OCI-LY1 (cell line): ENCODE measurements at regions not wholly inside any gene's neighbourhood (a gene's known extent, or its start where the extent isn't known, plus 50 kb on each side); places are given as distances from the start of the nearest gene placed in this dataset.

Experiments
- H2AFZ ChIP-seq: fragments of 200-600 bp; sonication (generic), shearing (Covaris generic); 2 replicates; pipeline ENCODE4 v1.6.0; 2014; ENCODE audit warnings: antibody characterized with exemption, mild to moderate bottlenecking, low read length
- H3F3A ChIP-seq: fragments of 200-600 bp; sonication (generic), shearing (Covaris generic); 2 replicates; pipeline ENCODE4 v1.6.0; 2014; ENCODE audit warnings: mild to moderate bottlenecking, antibody characterized with exemption, low read length, moderate library complexity; ENCODE audit not compliant: insufficient read depth
- H3K27ac ChIP-seq: fragments of 200-600 bp; sonication (generic); 2 replicates; pipeline ENCODE4 v1.5.1; 2014; ENCODE audit warnings: low read length, mixed run types, mild to moderate bottlenecking, low read depth; ENCODE audit not compliant: poor library complexity, severe bottlenecking
- H3K27me3 ChIP-seq: fragments of 200-600 bp; sonication (generic); 2 replicates; pipeline ENCODE4 v1.6.0; 2014; ENCODE audit warnings: antibody characterized with exemption, mild to moderate bottlenecking, low read length, moderate library complexity; ENCODE audit not compliant: insufficient read depth
- H3K36me3 ChIP-seq: fragments of 200-600 bp; sonication (generic); 2 replicates; pipeline ENCODE4 v1.6.1; 2014; ENCODE audit warnings: mild to moderate bottlenecking, antibody characterized with exemption, low read length, moderate library complexity, mixed read lengths; ENCODE audit not compliant: insufficient read depth
- H3K4me1 ChIP-seq: fragments of 200-600 bp; sonication (generic); 2 replicates; pipeline ENCODE4 v1.5.1; 2014; ENCODE audit warnings: mild to moderate bottlenecking, low read length, moderate library complexity; ENCODE audit not compliant: insufficient read depth, severe bottlenecking
- H3K4me2 ChIP-seq: fragments of 200-600 bp; sonication (generic), shearing (Covaris generic); 2 replicates; pipeline ENCODE4 v1.6.1; 2014; ENCODE audit warnings: low read length
- H3K4me3 ChIP-seq: fragments of 200-600 bp; sonication (generic); 2 replicates; pipeline ENCODE4 v1.5.1; 2014; ENCODE audit warnings: low read length, low read depth, mild to moderate bottlenecking, mixed read lengths; ENCODE audit not compliant: poor library complexity, severe bottlenecking
- H3K79me2 ChIP-seq: fragments of 200-600 bp; shearing (Covaris generic); 2 replicates; pipeline ENCODE4 v1.6.1; 2016; ENCODE audit warnings: mixed run types, low read length, mixed read lengths; ENCODE audit not compliant: insufficient read depth
- H3K9ac ChIP-seq: fragments of 200-600 bp; sonication (generic), shearing (Covaris generic); 2 replicates; pipeline ENCODE4 v1.6.1; 2014; ENCODE audit warnings: mild to moderate bottlenecking, low read length, mixed read lengths
- H3K9me2 ChIP-seq: fragments of 200-600 bp; sonication (generic), shearing (Covaris generic); 2 replicates; pipeline ENCODE4 v1.6.1; 2014; ENCODE audit warnings: low read depth, mild to moderate bottlenecking, low read length, mixed read lengths
- H3K9me3 ChIP-seq: fragments of 200-600 bp; shearing (Covaris generic); 2 replicates; pipeline ENCODE4 v1.6.1; 2014; ENCODE audit warnings: low read length, mixed read lengths
- H4K20me1 ChIP-seq: fragments of 200-600 bp; sonication (generic), shearing (Covaris generic); 2 replicates; pipeline ENCODE4 v1.6.0; 2016; ENCODE audit warnings: mild to moderate bottlenecking, low read length; ENCODE audit not compliant: insufficient read depth
- EZH2 ChIP-seq: fragments of 200-600 bp; sonication (generic), shearing (Covaris generic); IDR thresholded peaks from 2 replicates; pipeline ENCODE4 v1.8.0; 2017; ENCODE audit warnings: borderline replicate concordance, mixed run types, mild to moderate bottlenecking, antibody characterized with exemption, low read length, moderate library complexity, mixed read lengths
- TF ChIP-seq, protein P1 (sequence below): fragments of 200-600 bp; sonication (generic), shearing (Covaris generic); IDR thresholded peaks from 2 replicates; pipeline ENCODE4 v1.5.1; 2017; ENCODE audit warnings: mild to moderate bottlenecking, antibody characterized with exemption, low read length, moderate library complexity, mixed read lengths

DNA sequence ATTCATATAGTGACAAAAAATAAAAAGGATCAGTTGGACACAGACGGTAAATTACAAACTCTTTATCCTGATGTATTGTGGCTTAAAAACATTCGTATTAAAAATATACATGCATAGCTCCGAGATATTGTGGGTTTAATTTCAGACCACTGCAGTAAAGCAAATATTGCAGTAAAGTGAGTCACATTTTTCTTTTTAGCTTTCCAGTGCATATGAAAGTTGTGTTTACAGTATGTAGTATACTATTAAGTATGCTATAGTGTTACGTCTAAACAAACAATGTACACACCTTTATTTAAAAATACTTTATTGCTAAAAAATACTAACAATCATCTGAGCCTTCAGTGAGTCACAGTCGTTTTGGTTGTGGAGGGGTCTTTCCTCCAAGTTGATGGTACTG, 551.8 kb downstream of the CETN3 start:
- no peaks in the 10 kb centered on the region; the same call in 1 of the 2 replicates for H3K9me3 ChIP-seq

DNA sequence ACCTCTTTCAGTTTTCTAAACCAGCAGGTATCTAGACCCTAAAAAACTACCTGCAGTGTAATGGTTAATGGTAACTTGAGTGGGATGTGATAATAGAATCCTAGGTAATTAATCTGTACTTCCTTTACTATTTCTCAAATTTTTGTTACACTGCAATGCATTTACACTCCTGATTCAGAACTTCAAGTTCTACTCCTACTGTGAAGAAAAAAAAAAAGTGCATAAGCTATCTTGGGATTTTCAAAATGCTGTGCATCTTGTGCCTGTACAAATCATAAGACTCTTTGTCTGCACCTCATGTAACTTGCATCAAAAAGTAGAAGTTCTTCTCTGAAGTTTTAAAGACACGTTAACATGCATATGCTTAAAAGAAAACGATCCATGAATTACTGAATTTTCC, 554.1 kb downstream of the CETN3 start:
- H3K4me2 ChIP-seq: no peak overlapping the region
- H3K4me3 ChIP-seq: no peak overlapping the region

More for the DNA sequence above, 551.8 kb downstream of the CETN3 start:
- Histone ChIP-seq H2AFZ (no peak overlapping the region), H3F3A (no peaks in the 10 kb centered on the region), H3K4me3 (no peak overlapping the region), H3K27me3 (no peaks in the 10 kb centered on the region), H3K9me2 (no peaks in the 10 kb centered on the region), H4K20me1 (no peaks in the 10 kb centered on the region), H3K4me2 (no peak overlapping the region), H3K27ac (no peak overlapping the region), H3K4me1 (no peaks in the 10 kb centered on the region), H3K79me2 (no peaks in the 10 kb centered on the region), H3K36me3 (no peaks in the 10 kb centered on the region), H3K9ac (no peak overlapping the region)
- TF ChIP-seq, protein P1, sequence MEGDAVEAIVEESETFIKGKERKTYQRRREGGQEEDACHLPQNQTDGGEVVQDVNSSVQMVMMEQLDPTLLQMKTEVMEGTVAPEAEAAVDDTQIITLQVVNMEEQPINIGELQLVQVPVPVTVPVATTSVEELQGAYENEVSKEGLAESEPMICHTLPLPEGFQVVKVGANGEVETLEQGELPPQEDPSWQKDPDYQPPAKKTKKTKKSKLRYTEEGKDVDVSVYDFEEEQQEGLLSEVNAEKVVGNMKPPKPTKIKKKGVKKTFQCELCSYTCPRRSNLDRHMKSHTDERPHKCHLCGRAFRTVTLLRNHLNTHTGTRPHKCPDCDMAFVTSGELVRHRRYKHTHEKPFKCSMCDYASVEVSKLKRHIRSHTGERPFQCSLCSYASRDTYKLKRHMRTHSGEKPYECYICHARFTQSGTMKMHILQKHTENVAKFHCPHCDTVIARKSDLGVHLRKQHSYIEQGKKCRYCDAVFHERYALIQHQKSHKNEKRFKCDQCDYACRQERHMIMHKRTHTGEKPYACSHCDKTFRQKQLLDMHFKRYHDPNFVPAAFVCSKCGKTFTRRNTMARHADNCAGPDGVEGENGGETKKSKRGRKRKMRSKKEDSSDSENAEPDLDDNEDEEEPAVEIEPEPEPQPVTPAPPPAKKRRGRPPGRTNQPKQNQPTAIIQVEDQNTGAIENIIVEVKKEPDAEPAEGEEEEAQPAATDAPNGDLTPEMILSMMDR: no peak
- no peak for TF ChIP-seq EZH2

DNA sequence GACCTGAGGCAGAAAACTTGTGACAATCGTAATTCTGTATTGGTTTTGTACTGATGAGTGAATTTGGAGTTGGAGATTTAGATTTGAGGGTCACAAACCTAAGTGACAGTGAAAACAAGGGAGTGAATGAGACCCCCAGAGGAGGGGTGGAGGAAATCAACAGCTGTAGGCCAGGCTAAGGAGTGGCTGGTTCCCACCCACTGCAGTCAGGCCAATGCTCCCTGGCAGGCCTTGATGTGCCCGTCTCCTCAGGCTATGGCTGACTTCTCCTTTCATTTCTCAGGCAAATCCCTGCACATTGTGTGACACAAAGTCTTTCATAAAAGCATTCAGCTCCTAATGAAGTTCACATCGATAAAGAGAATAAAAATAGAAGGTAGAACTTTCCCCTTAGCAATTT, 557.6 kb downstream of the CETN3 start:
- Histone ChIP-seq H3K4me3 (no peak overlapping the region), H3K9me2 (no peaks in the 10 kb centered on the region), H3F3A (no peaks in the 10 kb centered on the region), H3K4me1 (peaks cover 11% of the 10 kb centered on the region), H3K27me3 (no peaks in the 10 kb centered on the region), H3K79me2 (no peaks in the 10 kb centered on the region), H3K9ac (no peak overlapping the region), H4K20me1 (no peaks in the 10 kb centered on the region), H3K27ac (no peak overlapping the region), H3K36me3 (no peaks in the 10 kb centered on the region), H3K9me3 (no peaks in the 10 kb centered on the region), H3K4me2 (no peak overlapping the region), H2AFZ (0 out of 2 replicates have a peak overlapping the region, but pooled peaks have one; percentile 22)
- no peak for TF ChIP-seq EZH2
- TF ChIP-seq, protein P1: no peak

More for the DNA sequence above, 554.1 kb downstream of the CETN3 start:
- H3K79me2 ChIP-seq: no peaks in the 10 kb centered on the region
- TF ChIP-seq EZH2: no peak
- TF ChIP-seq, protein P1: no peak
- H3K27ac ChIP-seq: no peak overlapping the region
- H3K36me3 ChIP-seq: no peaks in the 10 kb centered on the region
- no peaks in the 10 kb centered on the region; the same call in 1 of the 2 replicates for H3K9me3 ChIP-seq
- H3K27me3 ChIP-seq: no peaks in the 10 kb centered on the region
- no peaks in the 10 kb centered on the region for H4K20me1 ChIP-seq
- peaks cover 1% of the 10 kb centered on the region for H3K4me1 ChIP-seq
- H2AFZ ChIP-seq: no peak overlapping the region
- no peaks in the 10 kb centered on the region for H3F3A ChIP-seq
- no peaks in the 10 kb centered on the region for H3K9me2 ChIP-seq
- H3K9ac ChIP-seq: no peak overlapping the region
